ENCODE measurements at regions not wholly inside any gene's neighbourhood (a gene's known extent, or its start where the extent isn't known, plus 50 kb on each side); places are given as distances from the start of the nearest gene placed in this dataset.

DNA sequence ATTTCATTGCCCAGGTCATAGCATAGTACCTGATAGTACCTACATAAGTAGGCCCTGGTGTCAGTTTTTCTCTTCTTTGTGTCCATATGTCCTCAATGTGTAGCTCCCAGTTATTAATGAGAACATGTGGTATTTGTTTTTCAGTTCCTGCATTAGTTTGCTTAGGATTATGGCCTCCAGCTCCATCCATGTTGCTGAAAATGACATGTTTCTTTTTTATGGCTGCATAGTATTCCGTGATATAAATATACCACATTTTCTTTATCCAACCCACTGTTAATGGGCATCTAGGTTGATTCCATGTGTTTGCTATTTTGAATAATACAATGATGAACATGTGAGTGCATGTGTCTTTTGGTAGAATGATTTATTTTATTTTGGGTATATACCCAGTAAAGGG is 641.6 kb downstream of the RFPL4B start:
- TF ChIP-seq, protein P1, sequence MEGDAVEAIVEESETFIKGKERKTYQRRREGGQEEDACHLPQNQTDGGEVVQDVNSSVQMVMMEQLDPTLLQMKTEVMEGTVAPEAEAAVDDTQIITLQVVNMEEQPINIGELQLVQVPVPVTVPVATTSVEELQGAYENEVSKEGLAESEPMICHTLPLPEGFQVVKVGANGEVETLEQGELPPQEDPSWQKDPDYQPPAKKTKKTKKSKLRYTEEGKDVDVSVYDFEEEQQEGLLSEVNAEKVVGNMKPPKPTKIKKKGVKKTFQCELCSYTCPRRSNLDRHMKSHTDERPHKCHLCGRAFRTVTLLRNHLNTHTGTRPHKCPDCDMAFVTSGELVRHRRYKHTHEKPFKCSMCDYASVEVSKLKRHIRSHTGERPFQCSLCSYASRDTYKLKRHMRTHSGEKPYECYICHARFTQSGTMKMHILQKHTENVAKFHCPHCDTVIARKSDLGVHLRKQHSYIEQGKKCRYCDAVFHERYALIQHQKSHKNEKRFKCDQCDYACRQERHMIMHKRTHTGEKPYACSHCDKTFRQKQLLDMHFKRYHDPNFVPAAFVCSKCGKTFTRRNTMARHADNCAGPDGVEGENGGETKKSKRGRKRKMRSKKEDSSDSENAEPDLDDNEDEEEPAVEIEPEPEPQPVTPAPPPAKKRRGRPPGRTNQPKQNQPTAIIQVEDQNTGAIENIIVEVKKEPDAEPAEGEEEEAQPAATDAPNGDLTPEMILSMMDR (IDR thresholded peaks at IDR 0.05; ENCODE audit: low read length): no peak
- no peak for TF ChIP-seq EZH2 (optimal IDR thresholded peaks at IDR 0.05; ENCODE audit: low read depth, low read length)

Data from MM.1S (cell line).